Nephron progenitor cell (in vitro differentiated cells): ENCODE measurements at regions not wholly inside any gene's neighbourhood (a gene's known extent, or its start where the extent isn't known, plus 50 kb on each side); places are given as distances from the start of the nearest gene placed in this dataset.

ENCODE experiments used
- DNase-seq: peaks from one replicate; pipeline ENCODE4 v3.0.0; 2021
- H3K27ac Mint-ChIP-seq: 2 replicates; pipeline ENCODE4 v1.8.0; 2021; ENCODE audit warnings: mild to moderate bottlenecking, moderate library complexity, mixed read lengths
- H3K27me3 Mint-ChIP-seq: 2 replicates; pipeline ENCODE4 v1.8.0; 2021; ENCODE audit warnings: mild to moderate bottlenecking, low read depth, mixed read lengths; ENCODE audit not compliant: poor library complexity
- H3K36me3 Mint-ChIP-seq: 2 replicates; pipeline ENCODE4 v1.8.0; 2021; ENCODE audit warnings: low read depth, mixed read lengths
- H3K4me1 Mint-ChIP-seq: 2 replicates; pipeline ENCODE4 v1.8.0; 2021; ENCODE audit warnings: mixed read lengths
- H3K4me3 Mint-ChIP-seq: 2 replicates; pipeline ENCODE4 v1.8.0; 2021; ENCODE audit warnings: mild to moderate bottlenecking, moderate library complexity, mixed read lengths
- H3K9me3 Mint-ChIP-seq: 2 replicates; pipeline ENCODE4 v1.8.0; 2021; ENCODE audit warnings: mild to moderate bottlenecking, moderate library complexity, mixed read lengths
- CTCF ChIP-seq: fragments of 200-600 bp; sonication (generic); IDR thresholded peaks from 2 replicates; pipeline ENCODE4 v1.5.0; 2021; ENCODE audit warnings: antibody characterized with exemption

DNA sequence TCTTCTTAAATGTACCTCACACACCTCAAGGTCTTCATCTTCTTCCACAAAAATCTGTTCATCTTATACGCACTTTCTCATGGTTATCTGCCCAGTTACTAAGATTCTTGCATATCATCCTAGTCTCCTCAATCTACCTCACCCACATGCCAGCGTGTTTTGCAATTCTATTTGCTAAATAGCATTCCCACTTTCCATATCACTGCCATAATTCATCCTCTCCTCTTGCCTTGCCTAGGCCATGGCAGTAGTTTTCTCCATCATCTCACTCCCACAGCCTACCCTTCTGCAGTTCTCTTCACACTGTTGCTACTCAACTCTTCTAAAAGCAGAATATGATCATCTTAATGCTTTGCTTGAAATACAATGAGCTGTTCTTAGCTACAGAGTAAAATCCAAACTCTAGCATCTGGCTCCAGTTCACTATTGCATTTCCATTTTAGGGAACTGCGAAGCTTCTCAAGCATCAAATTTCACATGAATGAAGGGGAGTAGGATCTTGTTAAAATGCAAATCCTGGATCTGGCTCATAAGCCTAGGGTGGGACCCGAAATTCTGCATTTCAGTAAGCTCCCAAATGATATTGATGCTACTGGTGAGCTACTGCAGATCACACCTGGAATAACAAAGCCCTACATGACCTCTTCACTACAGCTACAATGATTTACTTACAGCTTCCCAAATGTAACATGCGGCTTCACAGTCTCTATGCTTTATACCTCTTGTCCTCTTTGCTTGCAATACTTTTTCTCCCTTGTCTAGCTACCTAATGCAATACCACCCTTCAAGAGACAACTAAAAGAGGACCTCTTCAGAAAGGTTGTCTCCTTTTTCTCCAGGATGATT is 293.9 kb downstream of the SATB2 start:
- Mint-ChIP-seq H3K4me3 (no peak overlapping the region), H3K9me3 (peaks cover 1% of the 10 kb centered on the region), H3K27ac (no peak overlapping the region), H3K27me3 (peaks cover 2% of the 10 kb centered on the region), H3K4me1 (peaks cover 21% of the 10 kb centered on the region), H3K36me3 (no peaks in the 10 kb centered on the region)
- DNase-seq = no peak
- TF ChIP-seq CTCF = no peak

- Mint-ChIP-seq H3K27ac (no peak overlapping the region), H3K4me3 (no peak overlapping the region), H3K9me3 (peaks cover 27% of the 10 kb centered on the region), H3K4me1 (peaks cover 21% of the 10 kb centered on the region), H3K36me3 (peaks cover 11% of the 10 kb centered on the region), H3K27me3 (peaks cover 2% of the 10 kb centered on the region)
- TF ChIP-seq CTCF = no peak
- DNase-seq = no peak
Observed at GRCh38 chr2:199160677-199161465, 296.9 kb downstream of the SATB2 start.

- DNase-seq = no peak
- no peak for TF ChIP-seq CTCF
- peaks cover 16% of the 10 kb centered on the region for H3K36me3 Mint-ChIP-seq
- H3K27me3 Mint-ChIP-seq = peaks cover 2% of the 10 kb centered on the region
- H3K4me1 Mint-ChIP-seq = peaks cover 19% of the 10 kb centered on the region
- H3K4me3 Mint-ChIP-seq = no peak overlapping the region
- peaks cover 33% of the 10 kb centered on the region for H3K9me3 Mint-ChIP-seq
- H3K27ac Mint-ChIP-seq = no peak overlapping the region
Observed at GRCh38 chr2:199160081-199160480, 297.7 kb downstream of the SATB2 start.

- Mint-ChIP-seq H3K4me3 (no peak overlapping the region), H3K9me3 (no peaks in the 10 kb centered on the region), H3K27me3 (peaks cover 4% of the 10 kb centered on the region), H3K27ac (no peak overlapping the region), H3K36me3 (no peaks in the 10 kb centered on the region), H3K4me1 (no peaks in the 10 kb centered on the region)
- no peak for TF ChIP-seq CTCF
- DNase-seq = no peak
Observed at GRCh38 chr2:199148076-199148845, 309.5 kb downstream of the SATB2 start.

DNA sequence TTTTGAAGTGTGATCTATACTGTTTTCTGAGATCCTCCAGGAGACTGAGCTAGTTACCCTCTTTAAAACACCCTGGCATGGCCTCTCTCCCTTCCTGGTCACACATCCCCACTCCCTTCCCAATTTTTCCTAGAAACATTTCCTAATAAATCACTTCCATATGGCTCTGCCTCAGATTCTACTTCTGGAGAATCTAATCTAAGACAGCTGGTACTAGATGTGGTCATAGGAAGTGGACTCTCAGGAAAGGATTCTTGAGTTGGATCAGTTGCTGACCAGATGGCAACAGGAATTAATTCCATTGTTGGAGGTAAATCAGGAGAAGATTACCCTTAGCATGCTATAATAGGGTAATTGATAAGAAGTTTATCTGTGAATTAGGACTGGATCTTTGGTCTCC is 310.5 kb downstream of the SATB2 start:
- Mint-ChIP-seq H3K27me3 (peaks cover 4% of the 10 kb centered on the region), H3K4me3 (no peak overlapping the region), H3K36me3 (peaks cover 3% of the 10 kb centered on the region), H3K4me1 (no peaks in the 10 kb centered on the region), H3K27ac (no peak overlapping the region), H3K9me3 (peaks cover 7% of the 10 kb centered on the region)
- TF ChIP-seq CTCF = no peak
- DNase-seq = no peak
